ENCODE measurements at regions not wholly inside any gene's neighbourhood (a gene's known extent, or its start where the extent isn't known, plus 50 kb on each side); places are given as distances from the start of the nearest gene placed in this dataset.

GRCh38 chr2:175516555-175516954, 335.0 kb upstream of the ATP5MC3 start:
- TF ChIP-seq, protein P1, sequence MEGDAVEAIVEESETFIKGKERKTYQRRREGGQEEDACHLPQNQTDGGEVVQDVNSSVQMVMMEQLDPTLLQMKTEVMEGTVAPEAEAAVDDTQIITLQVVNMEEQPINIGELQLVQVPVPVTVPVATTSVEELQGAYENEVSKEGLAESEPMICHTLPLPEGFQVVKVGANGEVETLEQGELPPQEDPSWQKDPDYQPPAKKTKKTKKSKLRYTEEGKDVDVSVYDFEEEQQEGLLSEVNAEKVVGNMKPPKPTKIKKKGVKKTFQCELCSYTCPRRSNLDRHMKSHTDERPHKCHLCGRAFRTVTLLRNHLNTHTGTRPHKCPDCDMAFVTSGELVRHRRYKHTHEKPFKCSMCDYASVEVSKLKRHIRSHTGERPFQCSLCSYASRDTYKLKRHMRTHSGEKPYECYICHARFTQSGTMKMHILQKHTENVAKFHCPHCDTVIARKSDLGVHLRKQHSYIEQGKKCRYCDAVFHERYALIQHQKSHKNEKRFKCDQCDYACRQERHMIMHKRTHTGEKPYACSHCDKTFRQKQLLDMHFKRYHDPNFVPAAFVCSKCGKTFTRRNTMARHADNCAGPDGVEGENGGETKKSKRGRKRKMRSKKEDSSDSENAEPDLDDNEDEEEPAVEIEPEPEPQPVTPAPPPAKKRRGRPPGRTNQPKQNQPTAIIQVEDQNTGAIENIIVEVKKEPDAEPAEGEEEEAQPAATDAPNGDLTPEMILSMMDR (IDR thresholded peaks at IDR 0.05) = no peak
- no peak for TF ChIP-seq USF1 (CRISPR knock-in tag; IDR thresholded peaks at IDR 0.05)
- TF ChIP-seq ATF2 (CRISPR knock-in tag; IDR thresholded peaks at IDR 0.05; ENCODE audit: borderline replicate concordance, low read depth) = no peak
- TF ChIP-seq CBFB (CRISPR knock-in tag; IDR thresholded peaks at IDR 0.05; ENCODE audit: low read depth) = no peak
- TF ChIP-seq CREM (CRISPR knock-in tag; IDR thresholded peaks at IDR 0.05) = no peak
- TF ChIP-seq NFE2L1 (CRISPR knock-in tag; IDR thresholded peaks at IDR 0.05) = no peak
- TF ChIP-seq MXD4 (CRISPR knock-in tag; IDR thresholded peaks at IDR 0.05; ENCODE audit: borderline replicate concordance) = no peak
- no peak for TF ChIP-seq MLX (CRISPR knock-in tag; IDR thresholded peaks at IDR 0.05)
- no peak for TF ChIP-seq GABPB1 (CRISPR knock-in tag; IDR thresholded peaks at IDR 0.05)
- no peak for TF ChIP-seq JUN (CRISPR knock-in tag; IDR thresholded peaks at IDR 0.05)
- TF ChIP-seq SMAD3 (CRISPR knock-in tag; IDR thresholded peaks at IDR 0.05; ENCODE audit: borderline replicate concordance) = no peak
